ENCODE measurements at regions not wholly inside any gene's neighbourhood (a gene's known extent, or its start where the extent isn't known, plus 50 kb on each side); places are given as distances from the start of the nearest gene placed in this dataset.
"Not testable (repeated sequence)": the region's sequence is repeated elsewhere in the genome, so short reads cannot be mapped to it uniquely, and the experiment has no call there.

DNA sequence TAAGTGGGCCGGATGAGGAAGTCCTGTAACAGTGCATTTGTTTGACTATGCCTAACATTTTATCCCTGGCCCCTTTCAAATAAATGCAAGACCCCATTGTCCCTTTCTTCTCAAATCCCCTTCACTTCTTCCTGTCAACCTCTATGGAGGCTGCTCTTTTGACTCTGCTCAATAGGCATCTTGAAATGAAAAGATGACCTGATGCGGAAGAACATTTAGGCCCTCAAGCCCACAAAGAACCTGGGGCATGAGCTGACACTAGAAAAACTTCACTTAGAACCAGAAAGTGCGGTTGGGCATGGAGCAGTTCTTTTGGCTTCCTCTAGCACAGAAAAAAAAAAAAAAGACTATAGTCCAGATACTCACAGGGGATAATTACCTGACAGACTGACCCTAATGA is 1434.7 kb upstream of the WWC1 start:
- intact Hi-C loops (cut with micrococcal nuclease) = no loop called here

DNA sequence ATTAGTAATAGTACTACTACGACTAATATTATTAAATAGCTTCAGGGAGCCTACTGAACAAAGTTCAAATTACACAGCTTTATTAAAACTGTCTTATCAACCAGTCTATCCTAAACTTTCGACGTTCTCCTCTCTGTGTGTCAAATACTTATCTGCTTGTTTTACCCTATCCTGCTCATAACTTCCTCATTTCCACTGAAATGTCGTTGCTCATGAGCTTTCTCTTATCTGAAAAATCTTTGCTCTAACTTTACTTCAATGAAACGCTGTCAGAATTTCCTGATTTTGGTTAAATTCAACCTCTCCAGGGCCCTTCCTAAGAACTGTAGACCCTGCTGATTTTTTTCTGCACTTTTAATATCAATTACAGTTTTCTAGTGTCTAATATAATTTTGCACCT is 1431.0 kb upstream of the WWC1 start:
- intact Hi-C loops (cut with micrococcal nuclease) = no loop called here

DNA sequence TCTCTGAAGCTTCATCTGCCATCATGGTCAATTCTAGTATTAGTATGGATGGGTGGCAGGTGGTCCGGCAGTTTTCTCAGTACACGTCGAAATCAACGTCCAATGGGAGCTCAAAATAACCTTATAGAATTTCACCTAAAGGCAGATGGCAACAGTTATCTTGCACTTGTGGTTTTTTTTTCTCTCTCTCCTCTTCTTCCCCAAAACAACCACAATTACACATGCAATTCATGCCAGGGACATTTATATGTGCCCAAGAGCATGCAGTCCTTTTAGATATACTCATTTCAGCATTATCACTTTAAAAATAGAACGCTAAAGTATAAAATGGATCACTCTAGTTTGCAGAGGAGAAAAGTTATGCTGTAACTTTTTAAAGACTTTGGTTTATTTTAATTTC is 1428.9 kb upstream of the WWC1 start:
- intact Hi-C loops (cut with micrococcal nuclease) = no loop called here

DNA sequence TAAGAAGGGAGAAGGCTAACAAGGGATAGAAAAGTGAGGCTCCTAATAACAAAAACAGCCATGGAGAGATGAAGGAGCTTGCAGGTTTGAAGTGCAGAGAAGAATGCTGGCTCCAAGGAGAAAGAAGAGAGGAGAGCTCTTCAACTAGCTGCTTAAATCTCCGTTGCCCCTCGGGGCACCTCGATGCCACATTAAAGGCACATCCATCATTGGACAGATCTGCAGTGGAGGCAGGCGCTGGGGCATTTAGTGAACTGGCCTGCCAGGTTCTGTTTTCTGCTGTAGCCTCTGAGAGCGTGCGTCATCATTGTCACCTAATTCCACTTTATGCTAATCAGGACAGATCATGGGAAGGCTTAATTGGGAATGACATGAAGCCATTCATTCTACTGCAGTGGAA is 1426.2 kb upstream of the WWC1 start:
- intact Hi-C loops (cut with micrococcal nuclease) = no loop called here

DNA sequence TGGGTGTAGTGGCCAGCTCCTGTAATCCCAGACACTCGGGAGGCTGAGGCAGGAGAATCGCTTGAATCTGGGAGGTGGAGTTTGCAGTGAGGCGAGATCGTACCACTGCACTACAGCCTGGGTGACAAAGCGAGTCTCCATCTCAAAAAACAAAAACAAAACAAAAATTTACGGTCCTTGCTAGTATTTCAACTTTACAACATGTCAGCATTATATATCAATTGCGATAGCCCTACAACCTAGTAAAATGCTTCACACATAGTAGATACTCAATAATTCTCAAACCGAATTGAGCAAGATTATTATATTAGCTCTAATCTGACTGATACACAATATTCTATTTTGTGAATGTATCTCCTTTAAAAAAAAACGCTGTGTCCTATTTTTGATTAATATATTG is 1411.0 kb upstream of the WWC1 start:
- intact Hi-C loops (cut with micrococcal nuclease) = no loop called here

DNA sequence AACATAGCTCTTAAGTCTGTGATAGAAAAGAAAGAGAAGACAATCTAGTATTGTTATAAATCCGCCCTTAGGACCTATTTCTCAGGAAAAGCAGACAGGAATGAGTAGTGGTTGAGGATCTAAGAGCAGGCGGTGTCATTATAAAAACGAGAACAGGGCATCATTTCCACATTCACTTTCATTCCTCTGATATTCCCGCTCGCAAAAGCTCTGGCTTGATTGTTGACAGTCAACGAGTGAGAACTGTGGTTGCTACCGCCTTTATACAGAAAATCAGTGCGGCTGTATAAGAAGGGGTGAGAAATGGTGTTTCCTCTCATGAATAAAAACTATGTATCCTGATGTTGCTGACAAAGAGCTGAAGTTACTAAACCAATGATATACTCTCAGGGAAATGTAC is 1409.6 kb upstream of the WWC1 start:
- intact Hi-C loops (cut with micrococcal nuclease) = no loop called here

DNA sequence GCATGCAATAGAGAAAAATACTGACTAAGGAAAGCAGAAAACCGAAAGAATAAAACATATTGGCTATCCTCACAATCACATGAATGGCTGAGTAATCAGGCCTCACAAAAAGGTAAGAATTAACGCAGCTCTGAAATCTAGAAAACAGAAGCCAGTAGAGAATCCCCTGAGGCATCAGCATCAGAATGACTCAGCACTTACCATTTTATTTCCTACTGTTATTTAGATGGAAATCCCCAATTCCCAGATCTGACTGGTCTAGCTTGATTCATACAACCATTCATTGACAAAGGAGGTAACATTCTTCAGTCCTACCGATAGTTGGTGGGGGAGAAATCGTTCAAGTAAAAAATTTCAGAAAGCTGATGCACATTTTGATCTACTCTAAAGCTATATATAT is 1408.4 kb upstream of the WWC1 start:
- intact Hi-C loops (cut with micrococcal nuclease) = no loop called here

DNA sequence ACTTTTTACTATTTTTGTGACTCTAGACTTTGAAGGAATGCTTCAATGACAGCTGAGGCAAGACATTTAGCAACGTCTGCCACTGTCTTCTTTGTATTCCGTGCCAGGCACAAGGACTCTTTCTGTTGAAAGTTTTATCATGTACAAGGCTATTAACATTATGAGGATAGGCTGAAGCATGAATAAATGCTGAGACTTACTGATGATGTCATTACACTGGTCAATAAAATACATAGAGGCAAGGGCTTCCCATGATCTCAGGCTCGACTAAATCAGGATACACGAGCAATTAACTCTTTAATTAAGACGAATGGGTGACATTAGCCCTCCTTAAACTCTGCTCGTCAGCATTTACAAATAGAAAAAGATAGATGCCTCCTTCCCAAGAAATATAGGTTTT is 1393.3 kb upstream of the WWC1 start:
- intact Hi-C loops (cut with micrococcal nuclease) = no loop called here

DNA sequence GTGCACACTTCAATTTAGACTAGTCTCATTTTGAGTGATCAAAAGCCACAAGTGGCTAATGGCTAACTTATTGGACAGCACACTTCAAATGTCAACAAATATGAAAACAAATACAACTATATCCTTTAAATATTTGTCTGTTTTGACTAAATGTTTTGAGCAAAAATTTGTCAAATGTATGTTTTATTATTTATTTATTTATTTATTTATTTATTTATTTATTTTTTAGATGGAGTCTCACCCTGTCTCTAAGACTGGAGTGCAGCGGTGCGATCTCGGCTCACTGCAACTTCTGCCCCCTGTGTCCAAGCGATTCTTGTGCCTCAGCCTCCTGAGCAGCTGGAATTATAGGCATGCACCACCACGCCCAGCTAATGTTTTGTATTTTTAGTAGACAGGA is 1392.1 kb upstream of the WWC1 start:
- intact Hi-C loops (cut with micrococcal nuclease) = no loop called here

DNA sequence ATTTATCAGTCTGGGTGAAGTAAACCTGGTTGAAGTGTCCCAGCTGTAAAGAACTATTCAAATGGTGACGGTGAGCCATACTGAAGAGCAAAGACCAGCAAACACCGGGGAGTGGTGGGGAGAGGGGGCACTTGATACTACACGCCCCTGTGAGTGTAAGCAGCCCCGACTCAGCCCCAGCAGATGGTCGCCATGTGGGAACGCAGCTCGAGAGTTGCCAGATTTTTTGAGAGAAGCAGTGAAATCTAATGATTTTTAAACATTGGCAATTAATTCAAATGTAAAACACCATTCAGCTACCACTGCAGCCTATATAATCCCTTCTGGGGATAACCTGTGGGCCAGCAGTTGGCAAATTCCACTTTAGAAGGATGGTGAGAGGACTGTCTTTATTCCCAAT is 1386.9 kb upstream of the WWC1 start:
- intact Hi-C loops (cut with micrococcal nuclease) = no loop called here

DNA sequence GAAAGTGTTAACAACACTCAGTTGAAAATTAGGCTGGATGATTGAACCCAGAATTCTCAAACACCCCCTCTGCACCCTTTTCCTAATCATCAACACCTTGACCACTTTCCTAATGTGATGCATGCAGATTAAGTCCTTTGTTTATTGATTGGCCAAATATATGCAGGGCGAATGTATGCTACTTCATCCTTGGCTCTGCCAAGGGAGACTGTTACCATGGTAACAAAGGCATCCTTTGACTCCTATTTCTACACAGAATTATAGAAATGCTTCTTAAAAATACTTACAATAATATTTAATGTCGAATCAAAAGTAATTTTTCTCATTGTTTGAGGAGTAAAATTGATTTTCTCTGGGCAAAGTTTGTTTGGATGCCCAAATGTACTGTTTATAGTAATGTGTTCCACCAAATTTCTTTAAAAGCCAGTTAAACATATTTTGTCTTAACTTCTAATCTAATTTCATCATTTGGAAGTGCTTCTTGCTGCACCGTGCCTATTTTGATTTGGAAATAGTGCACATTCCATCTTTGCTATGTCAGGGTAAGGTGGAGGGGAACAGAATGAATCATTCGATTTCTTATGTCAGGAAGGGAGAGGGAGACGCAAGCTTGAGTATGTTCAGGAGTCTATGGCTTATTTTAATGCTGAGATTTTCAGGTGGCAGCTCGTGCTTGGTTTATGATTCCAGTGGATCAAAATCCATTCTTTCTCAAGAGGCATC is 1384.3 kb upstream of the WWC1 start:
- intact Hi-C loops (cut with micrococcal nuclease) = no loop called here

DNA sequence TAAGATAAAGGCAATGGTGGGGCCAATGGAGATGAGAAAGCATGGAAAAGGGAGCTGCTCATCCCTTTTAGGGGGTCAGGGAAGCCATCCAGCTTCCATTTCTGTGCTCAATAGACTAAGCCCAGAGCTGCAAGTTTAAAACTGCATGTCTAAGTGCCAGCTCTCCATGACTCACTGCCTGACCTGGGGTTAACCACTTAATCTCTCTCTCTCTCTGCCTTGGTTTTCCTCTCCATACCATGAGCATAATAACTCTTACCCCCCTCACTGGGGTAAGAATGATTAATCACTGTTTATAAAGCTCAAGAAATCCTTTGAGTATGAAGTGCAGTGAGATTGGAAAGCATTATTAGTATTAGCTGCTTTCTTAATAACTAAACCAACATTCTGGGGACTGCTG is 1382.4 kb upstream of the WWC1 start:
- intact Hi-C loops (cut with micrococcal nuclease) = no loop called here

DNA sequence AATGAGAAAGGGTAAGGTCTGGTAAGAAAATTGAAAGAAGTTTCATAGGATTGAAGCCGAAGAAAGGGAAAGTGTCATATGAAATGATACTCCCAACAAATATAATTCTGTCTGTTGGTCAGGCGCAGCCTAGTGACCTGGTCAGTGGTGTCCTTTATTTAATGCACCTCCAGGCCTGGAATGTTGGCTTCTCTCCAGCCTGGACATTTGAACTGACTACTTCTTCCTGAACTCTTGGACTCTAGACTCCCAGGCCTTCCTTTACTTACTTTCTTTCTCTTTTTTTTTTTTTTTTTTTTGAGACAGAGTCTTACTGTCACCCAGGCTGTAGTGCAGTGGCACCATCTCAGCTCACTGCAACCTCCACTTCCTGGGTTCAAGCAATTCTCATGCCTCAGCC is 1381.5 kb upstream of the WWC1 start:
- intact Hi-C loops (cut with micrococcal nuclease) = no loop called here

DNA sequence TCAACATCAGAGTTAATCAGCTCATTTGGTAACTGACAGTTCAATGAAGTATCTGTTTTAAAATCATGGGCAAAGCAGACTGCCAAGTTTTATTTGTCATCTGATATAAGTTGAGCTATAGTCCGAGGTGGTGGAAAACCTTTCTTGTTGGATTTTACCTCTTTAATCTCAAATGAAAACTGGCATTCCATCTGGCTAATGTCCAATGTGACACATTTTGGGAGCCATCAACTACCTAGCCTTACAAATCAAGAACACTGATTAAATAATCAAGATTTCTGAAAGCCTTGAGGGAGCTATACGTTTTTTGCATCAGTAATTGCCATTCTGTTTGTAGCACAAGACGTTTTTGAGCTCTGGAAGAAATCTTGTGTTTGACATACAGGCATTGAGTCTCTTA is 1380.5 kb upstream of the WWC1 start:
- intact Hi-C loops (cut with micrococcal nuclease) = no loop called here

DNA sequence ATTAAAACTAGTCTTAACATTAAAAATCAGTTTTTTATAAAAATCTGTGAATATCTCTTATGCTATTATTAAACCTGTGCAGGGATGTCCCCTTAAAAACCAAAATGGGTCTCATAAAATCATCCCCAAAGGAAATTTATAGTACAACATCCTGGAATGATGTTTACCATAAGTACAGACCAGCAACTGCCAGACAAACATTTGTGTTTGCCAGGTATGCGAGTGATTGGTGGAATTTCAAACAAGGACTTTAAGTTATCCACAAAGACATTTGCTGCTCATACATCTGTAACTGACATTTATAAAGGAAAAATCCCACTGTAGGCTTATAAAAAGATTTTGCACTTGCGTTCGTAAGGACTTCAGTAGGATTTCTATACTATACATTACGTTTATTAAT is 1375.4 kb upstream of the WWC1 start:
- intact Hi-C loops (cut with micrococcal nuclease) = no loop called here

DNA sequence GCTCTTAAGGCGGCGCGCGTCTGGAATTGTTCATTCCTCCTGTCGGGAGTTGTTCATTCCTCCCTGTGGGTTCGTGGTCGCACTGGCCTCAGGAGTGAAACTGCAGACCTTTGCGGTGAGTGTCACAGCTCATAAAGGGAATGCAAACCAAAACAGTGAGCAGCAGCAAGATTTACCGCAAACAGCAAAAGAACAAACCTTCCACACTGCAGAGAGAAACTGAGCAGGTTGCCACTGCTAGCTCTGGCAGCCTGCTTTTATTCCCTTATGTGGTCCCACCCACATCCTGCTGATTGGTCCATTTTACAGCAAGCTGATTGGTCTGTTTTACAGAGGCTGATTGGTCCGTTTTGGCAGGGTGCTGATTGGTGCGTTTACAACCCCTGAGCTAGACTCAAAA is 1365.3 kb upstream of the WWC1 start:
- intact Hi-C loops (cut with micrococcal nuclease) = no loop called here

DNA sequence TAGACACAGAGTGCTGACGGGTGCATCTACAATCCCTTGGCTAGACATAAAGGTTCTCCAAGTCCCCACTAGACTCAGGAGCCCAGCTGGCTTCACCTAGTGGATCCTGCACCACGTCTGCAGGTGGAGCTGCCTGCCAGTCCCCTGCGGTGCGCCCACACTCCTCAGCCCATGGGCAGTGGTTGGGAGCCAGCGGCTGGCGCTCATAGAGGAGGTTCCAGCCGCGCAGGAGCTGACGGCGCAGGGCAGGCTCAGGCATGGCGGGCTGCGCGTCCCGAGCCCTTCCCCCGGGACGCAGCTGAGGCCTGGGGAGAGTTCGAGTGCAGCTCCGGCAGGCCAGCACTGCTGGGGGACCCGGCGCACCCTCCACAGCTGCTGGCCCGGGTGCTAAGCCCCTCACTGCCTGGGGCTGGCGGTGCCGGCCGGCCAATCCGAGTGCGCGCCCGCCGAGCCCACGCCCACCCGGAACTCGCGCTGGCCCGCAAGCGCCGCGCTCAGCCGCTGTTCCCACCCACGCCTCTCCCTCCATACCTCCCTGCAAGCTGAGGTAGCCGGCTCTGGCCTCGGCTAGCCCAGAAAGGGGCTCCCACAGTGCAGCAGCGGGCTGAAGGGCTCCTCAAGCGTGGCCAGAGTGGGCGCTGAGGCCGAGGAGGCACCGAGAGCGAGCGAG is 1364.5 kb upstream of the WWC1 start:
- intact Hi-C loops (cut with micrococcal nuclease) = not testable (repeated sequence)

DNA sequence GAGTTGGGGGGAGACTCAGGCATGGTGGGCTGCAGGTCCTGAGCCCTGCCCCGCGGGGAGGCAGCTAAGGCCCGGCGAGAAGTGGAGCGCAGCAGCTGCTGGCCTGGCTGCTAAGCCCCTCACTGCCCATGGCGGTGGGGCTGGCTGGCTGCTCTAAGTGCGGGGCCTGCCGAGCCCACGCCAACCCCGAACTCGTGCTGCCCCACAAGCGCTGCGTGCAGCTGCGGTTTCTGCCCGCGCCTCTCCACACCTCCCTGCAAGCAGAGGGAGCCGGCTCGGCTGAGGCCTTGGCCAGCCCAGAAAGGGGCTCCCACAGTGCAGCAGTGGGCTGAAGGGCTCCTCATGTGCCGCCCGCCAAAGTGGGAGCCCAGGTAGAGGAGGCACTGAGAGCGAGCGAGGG is 1355.1 kb upstream of the WWC1 start:
- intact Hi-C loops (cut with micrococcal nuclease) = no loop called here

DNA sequence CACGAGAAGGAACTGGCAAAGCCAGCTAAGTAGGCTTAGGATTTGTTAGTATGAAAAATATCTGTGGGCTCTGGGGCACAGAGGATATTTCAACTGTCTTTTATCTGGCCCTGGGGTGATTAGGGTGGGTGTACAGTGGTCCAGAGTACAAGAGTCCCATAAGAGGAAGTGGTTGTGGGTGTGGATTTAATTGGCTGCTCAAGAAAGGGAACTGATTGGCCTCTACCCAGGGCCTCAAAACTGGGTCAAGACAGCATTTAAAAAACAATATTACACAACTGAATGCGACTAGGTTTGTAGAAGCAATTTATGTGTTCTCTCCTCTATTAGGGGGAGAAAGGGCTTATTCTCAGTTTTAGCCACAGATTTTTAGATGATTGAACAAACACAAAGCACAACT is 1353.4 kb upstream of the WWC1 start:
- intact Hi-C loops (cut with micrococcal nuclease) = no loop called here

DNA sequence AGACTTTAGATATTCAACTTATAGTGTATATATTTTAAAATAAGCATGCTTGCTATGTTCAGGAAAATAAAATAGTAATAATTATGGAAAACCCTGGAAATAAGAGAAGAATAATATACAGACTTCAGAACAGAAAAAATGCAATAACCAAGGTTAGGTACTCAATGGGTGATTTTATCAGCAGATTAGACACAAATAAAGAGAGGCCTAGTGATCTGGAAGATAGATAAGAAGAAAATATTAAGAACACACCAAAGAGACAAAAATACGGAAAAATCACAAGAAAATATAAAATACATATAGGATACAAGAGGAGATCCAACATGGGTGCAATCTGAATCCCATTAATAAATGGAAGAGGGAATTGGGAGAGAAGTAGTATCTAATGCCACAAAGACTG is 1348.5 kb upstream of the WWC1 start:
- intact Hi-C loops (cut with micrococcal nuclease) = no loop called here

DNA sequence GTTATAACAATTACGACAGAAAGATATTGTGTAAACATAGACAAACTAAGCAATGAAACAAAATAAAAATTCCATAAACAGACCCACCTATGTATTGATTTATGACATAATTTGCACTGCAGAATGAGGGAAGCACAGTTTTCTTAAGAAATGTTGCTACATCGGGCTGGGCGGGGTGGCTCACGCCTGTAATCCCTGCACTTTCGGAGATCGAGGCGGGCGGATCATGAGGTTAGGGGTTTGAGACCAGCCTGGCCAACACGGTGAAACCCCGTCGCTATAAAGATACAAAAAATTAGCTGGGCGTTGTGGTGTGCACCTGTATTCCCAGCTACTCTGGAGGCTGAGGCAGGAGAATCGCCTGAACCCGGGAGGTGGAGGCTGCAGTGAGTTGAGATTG is 1344.4 kb upstream of the WWC1 start:
- intact Hi-C loops (cut with micrococcal nuclease) = no loop called here

DNA sequence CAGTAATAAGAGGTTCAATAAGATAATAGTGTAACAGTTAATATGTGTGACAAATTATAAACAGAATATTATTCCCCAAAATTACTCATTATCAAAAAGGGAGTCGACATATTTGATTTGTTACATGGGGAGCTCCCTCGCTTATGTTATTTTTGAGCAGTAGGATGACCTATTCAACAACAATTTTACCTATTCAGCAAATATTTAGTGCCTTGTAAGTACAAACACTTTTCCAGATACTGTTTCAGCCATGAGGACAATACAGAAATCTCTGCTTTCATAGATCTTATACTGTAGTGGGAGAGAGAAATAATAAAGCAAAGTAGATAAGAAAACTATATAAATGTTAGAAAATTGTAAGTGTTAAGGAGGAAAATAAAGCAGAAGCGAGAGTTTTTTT is 1342.8 kb upstream of the WWC1 start:
- intact Hi-C loops (cut with micrococcal nuclease) = no loop called here

DNA sequence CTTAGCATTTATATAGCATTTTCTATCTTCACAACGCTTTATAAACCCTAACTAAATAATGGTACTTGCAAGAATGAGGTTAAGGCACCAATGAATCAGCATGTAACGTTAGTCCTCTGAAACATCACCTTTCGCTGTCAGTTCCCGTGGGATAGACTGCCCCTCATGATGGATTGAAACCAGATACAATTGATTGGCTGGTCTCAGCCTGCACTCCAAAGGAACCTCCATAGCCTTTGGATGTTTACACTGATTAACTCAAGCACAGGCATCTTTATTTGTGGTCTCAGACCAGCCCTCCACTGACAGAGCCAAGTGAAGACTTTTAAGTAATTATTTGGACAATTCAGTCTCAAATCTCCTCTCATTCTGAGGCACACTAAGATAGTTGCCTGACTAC is 1339.4 kb upstream of the WWC1 start:
- intact Hi-C loops (cut with micrococcal nuclease) = no loop called here

DNA sequence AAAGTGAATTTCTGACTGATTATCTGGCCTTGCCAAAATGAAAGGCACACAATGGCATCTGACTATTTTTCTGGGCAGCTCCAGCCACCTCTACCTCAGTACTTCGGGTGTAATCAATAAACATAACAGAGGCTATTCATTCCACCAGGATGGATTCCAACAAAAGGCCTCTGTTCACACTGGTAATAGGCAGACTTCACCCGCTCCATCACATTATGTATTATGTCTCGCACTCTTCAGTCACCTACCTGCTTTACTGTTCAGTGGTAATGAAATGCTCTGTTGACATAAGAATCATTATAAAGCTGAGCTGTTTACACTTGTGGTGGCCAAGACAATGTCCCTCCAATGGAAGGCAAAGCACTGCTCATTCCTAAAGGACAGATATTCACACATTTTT is 1333.7 kb upstream of the WWC1 start:
- intact Hi-C loops (cut with micrococcal nuclease) = no loop called here

All from T-helper 1 cell treated with Interleukin-12 subunit alpha and Interleukin-12 subunit beta and Interleukin-4 antibody, amounts not matched to agents 30 ng/mL and 1 ng/mL, for 36 hours (primary cell).